ENCODE measurements at regions not wholly inside any gene's neighbourhood (a gene's known extent, or its start where the extent isn't known, plus 50 kb on each side); places are given as distances from the start of the nearest gene placed in this dataset.
"Not testable (repeated sequence)": the region's sequence is repeated elsewhere in the genome, so short reads cannot be mapped to it uniquely, and the experiment has no call there.

GRCh38 chr3:74217467-74217866 is 397.0 kb downstream of the CNTN3 start:
- Histone ChIP-seq H3K27ac (no peak overlapping the region), H3K4me1 (no peaks in the 10 kb centered on the region), H3K9ac (ENCODE audit: low read depth in 2 of 2, low read length in 2 of 2) (no peak overlapping the region), H3K36me3 (no peaks in the 10 kb centered on the region), H3K9me3 (no peaks in the 10 kb centered on the region), H3K4me3 (no peak overlapping the region), H3K27me3 (no peaks in the 10 kb centered on the region)
- intact Hi-C loops (cut with DNase I) = no loop called here
- no peak for DNase-seq
- no peak for TF ChIP-seq CTCF (IDR thresholded peaks at IDR 0.05)

- Histone ChIP-seq H3K4me3 (no peak overlapping the region), H3K4me1 (no peaks in the 10 kb centered on the region), H3K27ac (no peak overlapping the region), H3K9me3 (no peaks in the 10 kb centered on the region), H3K9ac (ENCODE audit: low read depth in 2 of 2, low read length in 2 of 2) (no peak overlapping the region), H3K36me3 (no peaks in the 10 kb centered on the region), H3K27me3 (no peaks in the 10 kb centered on the region)
- TF ChIP-seq CTCF (IDR thresholded peaks at IDR 0.05) = no peak
- no peak for DNase-seq
- intact Hi-C loops (cut with DNase I) = no loop called here
Measured at GRCh38 chr3:74214286-74214685, 400.2 kb downstream of the CNTN3 start.

GRCh38 chr3:74210739-74211138 is 403.7 kb downstream of the CNTN3 start:
- Histone ChIP-seq H3K27me3 (no peaks in the 10 kb centered on the region), H3K36me3 (no peaks in the 10 kb centered on the region), H3K9me3 (no peaks in the 10 kb centered on the region), H3K27ac (no peak overlapping the region), H3K4me3 (no peak overlapping the region), H3K4me1 (no peaks in the 10 kb centered on the region), H3K9ac (ENCODE audit: low read depth in 2 of 2, low read length in 2 of 2) (no peak overlapping the region)
- DNase-seq = no peak
- intact Hi-C loops (cut with DNase I) = no loop called here
- TF ChIP-seq CTCF (IDR thresholded peaks at IDR 0.05) = no peak

GRCh38 chr3:74200952-74201351 is 413.5 kb downstream of the CNTN3 start:
- no peak overlapping the region for H3K4me3 ChIP-seq
- no peak overlapping the region for H3K27ac ChIP-seq
- H3K9me3 ChIP-seq = no peaks in the 10 kb centered on the region
- H3K4me1 ChIP-seq = no peaks in the 10 kb centered on the region
- H3K36me3 ChIP-seq = no peaks in the 10 kb centered on the region
- intact Hi-C loops (cut with DNase I) = no loop called here
- no peaks in the 10 kb centered on the region for H3K27me3 ChIP-seq
- no peak for TF ChIP-seq CTCF (IDR thresholded peaks at IDR 0.05)
- no peak overlapping the region for H3K9ac ChIP-seq (ENCODE audit: low read depth in 2 of 2, low read length in 2 of 2)
- DNase-seq = no peak

- H3K4me1 ChIP-seq; intact Hi-C loops (cut with DNase I); H3K27ac ChIP-seq; H3K9me3 ChIP-seq; H3K4me3 ChIP-seq; H3K36me3 ChIP-seq; DNase-seq; H3K27me3 ChIP-seq; H3K9ac ChIP-seq (ENCODE audit: low read depth in 2 of 2, low read length in 2 of 2): not testable (repeated sequence)
Measured at GRCh38 chr3:74178664-74179063, 435.8 kb downstream of the CNTN3 start.

- H3K27ac ChIP-seq = no peak overlapping the region
- no peak overlapping the region for H3K9ac ChIP-seq (ENCODE audit: low read depth in 2 of 2, low read length in 2 of 2)
- no peak for DNase-seq
- H3K36me3 ChIP-seq = no peaks in the 10 kb centered on the region
- H3K4me1 ChIP-seq = no peaks in the 10 kb centered on the region
- TF ChIP-seq CTCF (IDR thresholded peaks at IDR 0.05) = no peak
- no peaks in the 10 kb centered on the region for H3K9me3 ChIP-seq
- intact Hi-C loops (cut with DNase I) = no loop called here
- no peaks in the 10 kb centered on the region for H3K27me3 ChIP-seq
- H3K4me3 ChIP-seq = no peak overlapping the region
Measured at GRCh38 chr3:74173090-74173489, 441.4 kb downstream of the CNTN3 start.
